ENCODE measurements at regions not wholly inside any gene's neighbourhood (a gene's known extent, or its start where the extent isn't known, plus 50 kb on each side); places are given as distances from the start of the nearest gene placed in this dataset.
A peak's percentile ranks its signal among the peaks of the same experiment; 100 is the strongest.

DNA sequence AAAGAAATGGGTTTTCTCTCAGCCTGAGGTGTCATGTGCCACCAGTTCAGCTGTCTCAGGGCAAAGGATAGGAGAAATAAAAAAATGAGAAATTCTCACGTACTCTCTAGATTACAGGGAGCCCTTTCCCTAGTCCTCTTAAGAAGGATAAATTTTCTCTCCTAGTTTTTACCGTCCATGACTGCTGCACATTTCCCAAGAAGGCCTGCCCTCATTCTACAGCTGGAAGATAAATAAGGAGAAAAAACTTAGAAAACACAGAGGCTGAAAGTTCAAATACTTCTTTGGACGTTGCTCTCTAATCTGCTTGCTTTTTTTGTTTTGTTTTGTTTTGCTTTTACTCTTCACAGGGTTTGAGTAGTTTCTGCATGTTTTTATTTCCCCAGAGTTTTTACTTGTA is 211.9 kb downstream of the DCAF12L2 start:
- Mint-ChIP-seq H3K4me3 (no peak overlapping the region), H3K36me3 (ENCODE audit: low read depth) (no peaks in the 10 kb centered on the region), H3K27ac (peak overlapping the region in 2 of 3 experiments; percentile 35 to 52), H3K4me1 (no peaks in the 10 kb centered on the region), H3K27me3 (ENCODE audit: low read depth) (no peaks in the 10 kb centered on the region), H3K9me3 (no peaks in the 10 kb centered on the region)
- TF ChIP-seq, protein P1, sequence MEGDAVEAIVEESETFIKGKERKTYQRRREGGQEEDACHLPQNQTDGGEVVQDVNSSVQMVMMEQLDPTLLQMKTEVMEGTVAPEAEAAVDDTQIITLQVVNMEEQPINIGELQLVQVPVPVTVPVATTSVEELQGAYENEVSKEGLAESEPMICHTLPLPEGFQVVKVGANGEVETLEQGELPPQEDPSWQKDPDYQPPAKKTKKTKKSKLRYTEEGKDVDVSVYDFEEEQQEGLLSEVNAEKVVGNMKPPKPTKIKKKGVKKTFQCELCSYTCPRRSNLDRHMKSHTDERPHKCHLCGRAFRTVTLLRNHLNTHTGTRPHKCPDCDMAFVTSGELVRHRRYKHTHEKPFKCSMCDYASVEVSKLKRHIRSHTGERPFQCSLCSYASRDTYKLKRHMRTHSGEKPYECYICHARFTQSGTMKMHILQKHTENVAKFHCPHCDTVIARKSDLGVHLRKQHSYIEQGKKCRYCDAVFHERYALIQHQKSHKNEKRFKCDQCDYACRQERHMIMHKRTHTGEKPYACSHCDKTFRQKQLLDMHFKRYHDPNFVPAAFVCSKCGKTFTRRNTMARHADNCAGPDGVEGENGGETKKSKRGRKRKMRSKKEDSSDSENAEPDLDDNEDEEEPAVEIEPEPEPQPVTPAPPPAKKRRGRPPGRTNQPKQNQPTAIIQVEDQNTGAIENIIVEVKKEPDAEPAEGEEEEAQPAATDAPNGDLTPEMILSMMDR (IDR thresholded peaks at IDR 0.05; ENCODE audit: unreplicated experiment in 3 of 3), result no peak

DNA sequence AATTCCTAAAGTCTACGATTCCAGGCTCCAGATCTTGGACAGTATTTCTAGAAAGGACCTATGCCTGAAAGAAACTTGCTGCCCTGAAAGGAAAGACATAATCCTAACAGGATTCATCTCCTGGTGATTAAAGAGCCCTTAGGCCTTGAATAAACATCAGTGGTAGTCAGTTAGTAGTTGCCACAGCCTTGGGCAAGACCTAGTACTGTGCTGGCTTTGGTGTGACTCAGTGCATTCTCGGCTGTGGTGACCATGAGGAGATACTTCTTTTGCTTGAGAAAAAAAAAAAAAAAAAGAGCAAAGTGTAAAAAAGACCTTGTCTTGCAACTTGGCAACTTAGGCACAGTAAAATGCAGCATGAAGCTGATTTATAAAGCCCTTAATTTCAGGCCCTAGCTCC is 188.2 kb downstream of the DCAF12L2 start:
- H3K9me3 Mint-ChIP-seq, result peaks cover 3% of the 10 kb centered on the region
- no peak overlapping the region for H3K27ac Mint-ChIP-seq
- no peaks in the 10 kb centered on the region for H3K36me3 Mint-ChIP-seq (ENCODE audit: low read depth)
- TF ChIP-seq, protein P1 (IDR thresholded peaks at IDR 0.05; ENCODE audit: unreplicated experiment in 3 of 3), result no peak
- H3K27me3 Mint-ChIP-seq (ENCODE audit: low read depth), result no peaks in the 10 kb centered on the region
- no peak overlapping the region for H3K4me3 Mint-ChIP-seq
- H3K4me1 Mint-ChIP-seq, result no peaks in the 10 kb centered on the region

DNA sequence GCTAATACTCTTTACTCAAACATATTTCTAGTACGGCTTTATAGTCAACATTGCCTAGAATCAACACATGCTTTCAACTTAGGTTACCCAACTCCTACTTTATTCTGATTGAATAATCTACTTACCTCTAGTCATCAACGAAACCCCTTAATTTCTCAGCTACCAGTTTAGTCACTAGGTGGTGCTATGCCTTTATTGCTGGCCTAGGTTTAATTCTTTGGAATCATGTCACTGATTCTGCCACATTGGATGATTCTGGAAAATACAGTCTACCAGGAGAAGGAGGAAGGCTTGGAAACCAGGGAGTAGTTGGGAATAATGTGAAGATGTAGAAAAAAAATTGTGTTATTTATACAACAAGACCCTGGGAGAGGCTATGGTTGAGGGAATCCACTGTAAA is 167.7 kb downstream of the DCAF12L2 start:
- Mint-ChIP-seq H3K4me1 (no peaks in the 10 kb centered on the region), H3K27ac (peak overlapping the region in 1 of 3 experiments; percentile 13), H3K4me3 (no peak overlapping the region), H3K9me3 (no peaks in the 10 kb centered on the region), H3K36me3 (ENCODE audit: low read depth) (no peaks in the 10 kb centered on the region), H3K27me3 (ENCODE audit: low read depth) (no peaks in the 10 kb centered on the region)
- TF ChIP-seq, protein P1 (IDR thresholded peaks at IDR 0.05; ENCODE audit: unreplicated experiment in 3 of 3), result peak; percentile 48 to 56 (median 54)

DNA sequence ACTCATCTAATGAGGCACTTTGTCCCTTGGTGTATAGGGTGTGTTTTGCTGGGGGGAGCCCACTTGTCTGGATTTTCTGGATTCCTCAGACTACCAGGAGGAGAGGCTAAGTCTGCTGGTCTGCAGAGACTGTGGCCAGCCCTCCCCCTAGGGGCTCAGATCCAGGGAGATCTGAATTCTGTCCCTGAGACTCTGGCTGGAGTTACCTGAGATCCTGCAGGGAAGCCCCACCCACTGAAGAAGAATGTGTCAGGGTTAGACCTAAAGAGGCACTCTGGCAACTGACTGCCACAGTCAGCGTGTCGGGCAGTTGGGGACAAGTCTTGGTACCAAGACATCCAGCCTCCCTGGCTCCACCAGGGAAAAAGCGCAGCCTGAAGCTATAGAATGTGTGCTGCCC is 138.9 kb downstream of the DCAF12L2 start:
- peaks cover 24% of the 10 kb centered on the region for H3K9me3 Mint-ChIP-seq
- no peaks in the 10 kb centered on the region for H3K36me3 Mint-ChIP-seq (ENCODE audit: low read depth)
- H3K4me3 Mint-ChIP-seq, result no peak overlapping the region
- TF ChIP-seq, protein P1 (IDR thresholded peaks at IDR 0.05; ENCODE audit: unreplicated experiment in 3 of 3), result no peak
- H3K27ac Mint-ChIP-seq, result no peak overlapping the region
- no peaks in the 10 kb centered on the region for H3K27me3 Mint-ChIP-seq (ENCODE audit: low read depth)
- H3K4me1 Mint-ChIP-seq, result no peaks in the 10 kb centered on the region

DNA sequence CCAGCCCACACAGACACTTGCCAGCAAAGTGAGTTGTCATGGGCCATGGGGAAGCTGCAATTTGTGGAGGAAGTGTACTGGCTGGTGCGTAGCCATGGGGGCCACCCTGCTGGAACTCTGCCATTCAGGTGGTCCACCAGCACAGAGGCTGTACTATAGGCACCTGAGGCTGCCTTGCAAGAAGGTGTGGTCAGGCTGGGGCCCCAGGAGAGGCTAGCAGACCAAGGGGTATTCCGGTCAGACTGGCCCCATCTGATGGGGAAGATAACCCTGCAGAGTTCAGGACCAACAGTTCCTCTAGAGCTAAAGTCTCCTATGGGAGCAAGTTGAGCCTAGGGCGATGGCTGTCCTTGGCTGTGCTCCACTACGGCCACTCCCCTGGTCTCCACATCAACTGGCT is 136.1 kb downstream of the DCAF12L2 start:
- Mint-ChIP-seq H3K27ac (no peak overlapping the region), H3K4me1 (no peaks in the 10 kb centered on the region), H3K36me3 (ENCODE audit: low read depth) (no peaks in the 10 kb centered on the region), H3K27me3 (ENCODE audit: low read depth) (no peaks in the 10 kb centered on the region), H3K4me3 (no peak overlapping the region), H3K9me3 (peaks cover 18% of the 10 kb centered on the region)
- TF ChIP-seq, protein P1 (IDR thresholded peaks at IDR 0.05; ENCODE audit: unreplicated experiment in 3 of 3), result no peak

DNA sequence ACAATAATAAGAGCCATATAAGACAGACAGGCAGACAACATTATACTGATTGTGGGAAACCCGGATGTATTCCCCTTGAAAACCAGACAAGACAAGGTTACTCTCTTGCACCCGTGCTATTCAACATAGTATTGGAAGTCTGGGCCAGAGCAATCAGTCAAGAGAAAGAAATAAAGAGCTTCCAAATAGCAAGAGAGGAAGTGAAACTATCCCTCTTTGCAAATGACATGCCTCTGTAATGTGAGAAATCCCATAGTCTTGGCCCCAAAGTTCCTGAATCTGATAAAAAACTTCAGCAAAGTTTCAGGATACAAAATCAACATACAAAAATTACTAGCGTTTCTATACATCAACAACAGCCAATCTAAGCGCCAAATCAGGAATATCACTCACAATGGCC is 102.1 kb downstream of the DCAF12L2 start:
- Mint-ChIP-seq H3K36me3 (ENCODE audit: low read depth) (no peaks in the 10 kb centered on the region), H3K27ac (no peak overlapping the region), H3K4me1 (no peaks in the 10 kb centered on the region), H3K27me3 (ENCODE audit: low read depth) (no peaks in the 10 kb centered on the region), H3K4me3 (no peak overlapping the region), H3K9me3 (peaks cover 23% of the 10 kb centered on the region)
- TF ChIP-seq, protein P1 (IDR thresholded peaks at IDR 0.05; ENCODE audit: unreplicated experiment in 3 of 3), result no peak
